Thymus (tissue), 11 donors: ENCODE measurements at regions not wholly inside any gene's neighbourhood (a gene's known extent, or its start where the extent isn't known, plus 50 kb on each side); places are given as distances from the start of the nearest gene placed in this dataset.

Experiments
- DNase-seq, 9 donors: peaks; one replicate each; pipeline ENCODE4 v3.0.0-alpha.2; 2013; ENCODE audit warnings: low spot score in 9 of 9, low read depth in 6 of 9, missing footprints in 1 of 9
- H3K27ac ChIP-seq, 2 donors: one replicate each; pipeline ENCODE4 v1.5.1; 2013; ENCODE audit warnings: control low read depth in 1 of 2, low read depth in 1 of 2, low read length in 1 of 2, mild to moderate bottlenecking in 1 of 2, moderate library complexity in 1 of 2
- H3K27me3 ChIP-seq, 2 donors: one replicate each; pipeline ENCODE4 v1.5.1; 2013; ENCODE audit warnings: low read length in 1 of 2; ENCODE audit not compliant: control insufficient read depth in 2 of 2, insufficient read depth in 1 of 2
- H3K36me3 ChIP-seq, 2 donors: one replicate each; pipeline ENCODE4 v1.5.1; 2013; ENCODE audit warnings: low read length in 1 of 2, mild to moderate bottlenecking in 1 of 2, moderate library complexity in 1 of 2; ENCODE audit not compliant: control insufficient read depth in 2 of 2, insufficient read depth in 2 of 2
- H3K4me1 ChIP-seq, 2 donors: one replicate each; pipeline ENCODE4 v1.5.1; 2013; ENCODE audit warnings: low read length in 2 of 2; ENCODE audit not compliant: control insufficient read depth in 2 of 2, insufficient read depth in 2 of 2
- H3K4me3 ChIP-seq, 2 donors: one replicate each; pipeline ENCODE4 v1.5.1; 2013; ENCODE audit warnings: low read length in 2 of 2, control low read depth in 1 of 2, mild to moderate bottlenecking in 1 of 2
- H3K9me3 ChIP-seq, 2 donors: one replicate each; pipeline ENCODE4 v1.5.1; 2013; ENCODE audit warnings: low read length in 1 of 2, mild to moderate bottlenecking in 1 of 2; ENCODE audit not compliant: control insufficient read depth in 2 of 2, insufficient read depth in 1 of 2
- WGBS: extraction: QIAGEN DNeasy Blood & Tissue Kit; methylation state at CpG from one replicate; pipeline ENCODE4 v1.1.7; 2013; 5-methylcytosine and 5-hydroxymethylcytosine counted together
- donor health status: healthy.

DNA sequence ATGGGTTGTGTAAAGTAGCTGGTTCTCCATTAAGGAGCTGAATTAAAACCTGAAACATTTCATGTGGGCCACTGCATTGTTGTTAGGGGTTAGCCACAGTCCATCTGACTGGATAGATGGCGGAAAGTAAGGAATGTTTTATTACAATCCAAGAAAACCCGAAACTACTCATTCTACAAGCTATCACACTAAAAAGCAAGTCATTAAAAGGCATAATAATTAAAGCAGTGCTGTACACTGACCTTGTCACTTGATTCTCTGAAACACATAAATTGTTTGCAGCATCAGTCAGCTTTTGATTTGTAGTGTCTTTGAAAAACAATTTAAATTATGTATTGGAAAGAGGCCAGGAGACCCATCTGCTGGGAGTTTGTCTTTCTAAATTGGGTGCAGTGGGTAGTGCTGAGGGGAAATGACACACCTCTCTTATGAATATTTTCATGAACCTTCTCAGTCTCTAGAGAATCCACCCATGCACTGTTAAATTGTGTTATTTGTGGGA is 75.7 kb upstream of the ANK2 start:
- 93% methylated on average over 2 of the region's 2 CpGs for WGBS

DNA sequence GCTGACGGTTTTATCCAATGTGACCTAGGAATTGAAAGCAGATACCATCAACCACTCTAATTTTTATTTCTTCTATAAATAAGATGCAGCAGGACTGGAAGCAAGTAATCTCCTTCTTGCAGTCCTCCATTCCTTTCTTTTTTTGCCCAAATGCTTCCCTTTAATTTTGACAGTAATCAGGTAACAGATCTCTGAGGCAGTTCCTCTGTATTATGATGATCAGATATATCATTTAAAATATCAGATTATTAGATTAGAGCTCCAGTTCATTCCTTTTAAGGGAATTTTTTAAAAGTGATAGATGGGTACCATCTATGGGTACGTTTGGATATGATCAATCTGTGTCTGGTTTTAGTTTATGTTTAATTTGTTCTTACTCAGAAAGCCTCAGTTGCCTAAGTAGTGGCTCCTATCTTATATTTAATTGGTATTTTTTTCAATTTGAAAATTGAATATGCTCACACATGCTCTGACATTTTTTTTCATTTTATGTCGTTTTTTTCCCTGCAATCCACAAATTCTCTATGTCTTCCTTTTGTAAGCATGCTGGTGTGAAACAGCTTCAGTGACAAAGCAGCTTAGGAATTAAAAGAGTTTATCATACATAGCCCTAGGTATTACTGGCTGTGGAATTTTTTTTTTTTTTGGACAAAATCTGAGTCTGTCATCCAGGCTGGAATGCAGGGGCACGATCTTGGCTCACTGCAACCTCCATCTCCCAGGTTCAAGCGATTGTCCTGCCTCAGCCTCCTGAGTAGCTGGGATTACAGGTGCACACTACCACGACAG is 73.7 kb upstream of the ANK2 start:
- Histone ChIP-seq H3K27ac (no peak overlapping the region), H3K36me3 (no peaks in the 10 kb centered on the region), H3K4me1 (no peaks in the 10 kb centered on the region), H3K9me3 (peaks cover 0 to 8% of the 10 kb centered on the region in 2 donors), H3K27me3 (no peaks in the 10 kb centered on the region), H3K4me3 (no peak overlapping the region)
- no peak for DNase-seq
- 75% methylated on average over 6 of the region's 6 CpGs for WGBS

More for the DNA sequence above, 75.7 kb upstream of the ANK2 start:
- Histone ChIP-seq H3K36me3 (no peaks in the 10 kb centered on the region), H3K4me3 (no peak overlapping the region), H3K4me1 (no peaks in the 10 kb centered on the region), H3K27me3 (no peaks in the 10 kb centered on the region), H3K27ac (no peak overlapping the region), H3K9me3 (peaks cover 0 to under 1% of the 10 kb centered on the region in 2 donors)
- DNase-seq, result no peak

DNA sequence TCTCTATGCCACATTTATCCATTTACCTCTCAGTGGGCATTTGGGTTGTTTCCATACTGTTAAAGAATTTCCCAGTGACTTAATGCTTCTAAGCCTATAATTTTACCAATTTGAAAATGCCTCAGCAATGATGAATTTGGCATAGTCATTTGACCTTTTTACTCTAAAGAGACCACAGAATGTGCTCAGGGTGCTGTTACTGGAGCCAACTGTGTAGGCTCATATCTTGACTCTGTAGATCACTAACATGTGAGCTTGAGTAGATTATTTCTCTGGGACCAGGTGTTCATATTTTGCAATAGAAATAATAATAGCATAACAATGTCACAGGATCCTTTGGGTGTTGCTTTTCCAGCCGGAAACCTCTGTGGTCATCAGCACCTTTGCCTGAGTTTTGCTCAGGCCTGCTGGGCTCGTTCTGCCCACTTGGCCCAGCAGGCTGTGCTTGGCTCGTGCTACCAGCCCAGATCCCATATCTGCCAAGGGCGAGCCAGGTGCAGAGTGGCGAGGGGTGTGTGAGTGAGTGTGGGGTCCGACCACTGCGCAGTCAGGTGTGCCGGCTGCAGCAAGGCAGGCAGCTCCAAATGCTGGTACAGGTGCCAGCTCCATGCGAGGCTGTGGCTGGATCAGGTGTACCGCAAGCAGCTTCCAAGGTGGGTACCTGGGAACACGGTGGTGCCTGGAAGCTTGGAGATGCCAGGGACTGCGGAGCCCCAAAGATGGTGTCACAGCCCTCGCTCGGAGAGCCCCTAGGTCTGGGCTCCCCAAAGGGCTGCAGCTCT is 70.6 kb upstream of the ANK2 start:
- Histone ChIP-seq H3K36me3 (no peaks in the 10 kb centered on the region), H3K4me3 (no peak overlapping the region), H3K27ac (no peak overlapping the region), H3K27me3 (no peaks in the 10 kb centered on the region), H3K9me3 (peaks cover 0 to 8% of the 10 kb centered on the region in 2 donors), H3K4me1 (no peaks in the 10 kb centered on the region)
- 97% methylated on average over 14 of the region's 14 CpGs for WGBS
- no peak for DNase-seq

DNA sequence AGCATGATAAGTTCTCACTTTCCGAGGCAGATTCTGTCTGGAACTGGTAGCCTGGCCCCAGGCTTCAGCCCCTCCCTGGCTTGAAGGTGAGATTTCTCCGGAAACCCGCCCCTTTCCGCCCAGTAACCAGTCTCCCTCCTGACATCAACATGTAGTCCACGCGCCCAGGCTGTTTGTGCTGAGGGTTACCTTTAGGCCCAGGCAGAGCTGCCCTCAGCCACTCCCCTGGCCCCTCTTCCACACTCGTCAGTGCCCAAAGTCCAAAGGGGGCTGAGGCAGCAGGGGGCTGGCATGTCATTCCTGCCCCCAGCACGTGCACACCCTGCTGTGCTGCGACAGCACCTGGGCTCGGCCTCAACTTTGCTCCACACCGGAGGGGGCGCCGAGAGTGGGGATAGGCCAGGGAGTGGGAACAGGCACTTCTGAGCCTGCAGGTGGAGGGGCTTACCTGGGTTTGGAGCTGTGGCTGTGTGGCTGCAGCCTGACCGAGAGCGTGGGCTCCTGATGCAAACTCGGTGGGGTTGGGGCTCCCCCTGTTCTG is 69.5 kb upstream of the ANK2 start:
- Histone ChIP-seq H3K27ac (no peak overlapping the region), H3K4me1 (no peaks in the 10 kb centered on the region), H3K27me3 (no peaks in the 10 kb centered on the region), H3K4me3 (no peak overlapping the region), H3K9me3 (peaks cover 0 to 8% of the 10 kb centered on the region in 2 donors), H3K36me3 (no peaks in the 10 kb centered on the region)
- no peak for DNase-seq
- 95% methylated on average over 16 of the region's 16 CpGs for WGBS

- no peak for DNase-seq
- WGBS, result 97% methylated on average over 2 of the region's 2 CpGs
- no peaks in the 10 kb centered on the region for H3K36me3 ChIP-seq
- no peak overlapping the region for H3K4me3 ChIP-seq
- no peak overlapping the region for H3K27ac ChIP-seq
- H3K4me1 ChIP-seq, result no peaks in the 10 kb centered on the region
- peaks cover 0 to 8% of the 10 kb centered on the region in 2 donors for H3K9me3 ChIP-seq
- H3K27me3 ChIP-seq, result no peaks in the 10 kb centered on the region
Observed at GRCh38 chr4:112982680-112983079, 66.8 kb upstream of the ANK2 start.

DNA sequence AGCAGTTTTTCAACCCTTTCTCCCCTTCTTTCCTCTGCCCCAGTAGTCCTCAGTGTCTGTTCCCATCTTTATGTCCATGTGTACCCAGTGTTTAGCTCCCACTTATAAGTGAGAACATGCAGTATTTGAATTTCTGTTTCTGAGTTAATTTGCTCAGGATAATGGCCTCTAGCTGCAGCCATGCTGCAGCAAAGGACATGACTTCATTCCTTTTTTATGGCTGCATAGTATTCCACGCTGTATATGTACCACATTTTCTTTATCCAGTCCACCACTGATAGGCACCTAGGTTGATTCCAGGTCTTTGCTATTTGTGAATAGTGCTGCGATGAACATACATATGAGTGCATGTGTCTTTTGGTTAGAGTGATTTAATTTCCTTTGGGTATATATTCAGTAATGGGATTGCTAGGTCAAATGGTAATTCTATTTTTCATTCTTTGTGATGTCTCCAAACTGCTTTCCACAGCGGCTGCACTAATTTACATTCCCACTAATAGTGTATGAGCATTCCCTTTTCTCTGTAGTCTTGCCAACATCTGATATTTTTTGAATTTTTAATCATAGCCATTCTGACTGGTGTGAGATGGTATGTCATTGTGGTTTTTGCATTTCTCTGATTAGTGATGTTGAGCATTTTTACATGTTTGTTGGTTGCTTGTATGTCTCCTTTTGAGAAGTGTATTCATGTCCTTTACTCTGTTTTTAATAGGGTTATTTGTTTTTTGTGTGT is 54.6 kb upstream of the ANK2 start:
- Histone ChIP-seq H3K4me1 (no peaks in the 10 kb centered on the region), H3K27me3 (no peaks in the 10 kb centered on the region), H3K36me3 (no peaks in the 10 kb centered on the region), H3K4me3 (no peak overlapping the region), H3K9me3 (no peaks in the 10 kb centered on the region), H3K27ac (no peak overlapping the region)
- DNase-seq, result no peak
- 92% methylated on average over 3 of the region's 3 CpGs for WGBS
